Activated naive CD4-positive, alpha-beta T cell treated with anti-CD3 and anti-CD28 coated beads, Interleukin-2, amount 50 U/mL, for 16 hours (primary cell): ENCODE measurements at regions not wholly inside any gene's neighbourhood (a gene's known extent, or its start where the extent isn't known, plus 50 kb on each side); places are given as distances from the start of the nearest gene placed in this dataset.
"Not testable (repeated sequence)": the region's sequence is repeated elsewhere in the genome, so short reads cannot be mapped to it uniquely, and the experiment has no call there.

Source experiments
- DNase-seq: peaks from one replicate; pipeline ENCODE4 v3.0.0-alpha.2; 2020

- DNase-seq = not testable (repeated sequence)
Measured at GRCh38 chr4:43672265-43672885, 776.2 kb downstream of the KCTD8 start.

- no peak for DNase-seq
Measured at GRCh38 chr4:43680421-43680820, 768.2 kb downstream of the KCTD8 start.

GRCh38 chr4:43682551-43682950, 766.1 kb downstream of the KCTD8 start:
- DNase-seq = no peak

GRCh38 chr4:43690116-43690515, 758.5 kb downstream of the KCTD8 start:
- no peak for DNase-seq

GRCh38 chr4:43693876-43694275, 754.7 kb downstream of the KCTD8 start:
- no peak for DNase-seq

- no peak for DNase-seq
Measured at GRCh38 chr4:43709443-43709842, 739.2 kb downstream of the KCTD8 start.

GRCh38 chr4:43716721-43717395, 731.8 kb downstream of the KCTD8 start:
- no peak for DNase-seq

GRCh38 chr4:43718369-43718768, 730.2 kb downstream of the KCTD8 start:
- no peak for DNase-seq

GRCh38 chr4:43732829-43733426, 715.7 kb downstream of the KCTD8 start:
- DNase-seq = no peak

GRCh38 chr4:43742083-43742482, 706.5 kb downstream of the KCTD8 start:
- no peak for DNase-seq

GRCh38 chr4:43754566-43754965, 694.0 kb downstream of the KCTD8 start:
- no peak for DNase-seq

GRCh38 chr4:43757147-43757546, 691.5 kb downstream of the KCTD8 start:
- DNase-seq = no peak

GRCh38 chr4:43758836-43759235, 689.8 kb downstream of the KCTD8 start:
- no peak for DNase-seq

- DNase-seq = no peak
Measured at GRCh38 chr4:43763029-43763610, 685.5 kb downstream of the KCTD8 start.

GRCh38 chr4:43765514-43765913, 683.1 kb downstream of the KCTD8 start:
- no peak for DNase-seq

GRCh38 chr4:43766648-43767047, 682.0 kb downstream of the KCTD8 start:
- DNase-seq = no peak

- no peak for DNase-seq
Measured at GRCh38 chr4:43776371-43776770, 672.2 kb downstream of the KCTD8 start.

GRCh38 chr4:43778187-43778915, 670.3 kb downstream of the KCTD8 start:
- DNase-seq = no peak

- DNase-seq = no peak
Measured at GRCh38 chr4:43781125-43781524, 667.5 kb downstream of the KCTD8 start.

- no peak for DNase-seq
Measured at GRCh38 chr4:43782391-43782790, 666.2 kb downstream of the KCTD8 start.

- no peak for DNase-seq
Measured at GRCh38 chr4:43816116-43816515, 632.5 kb downstream of the KCTD8 start.

- no peak for DNase-seq
Measured at GRCh38 chr4:43822621-43823020, 626.0 kb downstream of the KCTD8 start.

GRCh38 chr4:43835869-43836268, 612.7 kb downstream of the KCTD8 start:
- no peak for DNase-seq
